ENCODE measurements at regions not wholly inside any gene's neighbourhood (a gene's known extent, or its start where the extent isn't known, plus 50 kb on each side); places are given as distances from the start of the nearest gene placed in this dataset.

DNA sequence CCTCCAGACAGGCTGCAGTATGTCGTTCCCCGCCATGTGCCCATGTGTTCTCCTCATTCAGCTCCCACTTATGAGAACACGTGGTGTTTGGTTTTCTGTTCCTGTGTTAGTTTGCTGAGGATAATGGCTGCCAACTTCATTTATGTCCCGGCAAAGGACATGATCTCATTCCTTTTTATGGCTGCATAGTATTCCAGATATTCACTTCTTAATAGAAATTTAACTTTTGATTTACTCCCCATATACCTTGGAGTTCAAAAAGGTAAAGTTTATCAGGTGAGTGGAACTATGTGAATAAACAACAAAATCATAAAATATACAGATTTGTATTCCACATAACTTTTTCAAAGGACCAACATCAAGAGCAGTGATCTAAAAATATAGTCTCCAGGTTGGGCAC, 372.6 kb downstream of the STK39 start:
- TF ChIP-seq, protein P1, sequence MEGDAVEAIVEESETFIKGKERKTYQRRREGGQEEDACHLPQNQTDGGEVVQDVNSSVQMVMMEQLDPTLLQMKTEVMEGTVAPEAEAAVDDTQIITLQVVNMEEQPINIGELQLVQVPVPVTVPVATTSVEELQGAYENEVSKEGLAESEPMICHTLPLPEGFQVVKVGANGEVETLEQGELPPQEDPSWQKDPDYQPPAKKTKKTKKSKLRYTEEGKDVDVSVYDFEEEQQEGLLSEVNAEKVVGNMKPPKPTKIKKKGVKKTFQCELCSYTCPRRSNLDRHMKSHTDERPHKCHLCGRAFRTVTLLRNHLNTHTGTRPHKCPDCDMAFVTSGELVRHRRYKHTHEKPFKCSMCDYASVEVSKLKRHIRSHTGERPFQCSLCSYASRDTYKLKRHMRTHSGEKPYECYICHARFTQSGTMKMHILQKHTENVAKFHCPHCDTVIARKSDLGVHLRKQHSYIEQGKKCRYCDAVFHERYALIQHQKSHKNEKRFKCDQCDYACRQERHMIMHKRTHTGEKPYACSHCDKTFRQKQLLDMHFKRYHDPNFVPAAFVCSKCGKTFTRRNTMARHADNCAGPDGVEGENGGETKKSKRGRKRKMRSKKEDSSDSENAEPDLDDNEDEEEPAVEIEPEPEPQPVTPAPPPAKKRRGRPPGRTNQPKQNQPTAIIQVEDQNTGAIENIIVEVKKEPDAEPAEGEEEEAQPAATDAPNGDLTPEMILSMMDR (IDR thresholded peaks at IDR 0.05) = no peak
- TF ChIP-seq POLR2A (IDR thresholded peaks at IDR 0.05) = no peak
